SK-N-SH treated with all-trans-retinoic acid at 6 μM for 48 hours (cell line): ENCODE measurements at regions not wholly inside any gene's neighbourhood (a gene's known extent, or its start where the extent isn't known, plus 50 kb on each side); places are given as distances from the start of the nearest gene placed in this dataset.

Experiments used
- ATAC-seq: fragments of 200-7000 bp; cut with Tn5 transposase; 3 replicates; pipeline ENCODE4 v1.9.1; 2020; ENCODE audit warnings: mild to moderate bottlenecking, moderate library complexity
- ARNTL ChIP-seq: fragments of 450-650 bp; formaldehyde crosslinking; IDR thresholded peaks from 2 replicates; pipeline ENCODE4 v1.5.0; 2020; ENCODE audit warnings: low read depth, mild to moderate bottlenecking, moderate library complexity, borderline replicate concordance
- BACH2 ChIP-seq: fragments of 250-450 bp; sonication (Bioruptor Pico); IDR thresholded peaks from 2 replicates; pipeline ENCODE4 v1.9.0; 2021; ENCODE audit warnings: mild to moderate bottlenecking, borderline replicate concordance
- CREB5 ChIP-seq: fragments of 250-450 bp; sonication (Bioruptor Pico); IDR thresholded peaks from 2 replicates; pipeline ENCODE4 v1.5.1; 2020; ENCODE audit warnings: low read depth, mild to moderate bottlenecking, moderate library complexity
- CSDC2 ChIP-seq: fragments of 250-450 bp; sonication (Bioruptor Pico); IDR thresholded peaks from 2 replicates; pipeline ENCODE4 v1.5.0; 2020; ENCODE audit warnings: mild to moderate bottlenecking, moderate library complexity
- CSRNP3 ChIP-seq: fragments of 250-450 bp; sonication (Bioruptor Pico); IDR thresholded peaks from 2 replicates; pipeline ENCODE4 v1.5.1; 2021; ENCODE audit warnings: mild to moderate bottlenecking, moderate library complexity
- ESRRG ChIP-seq: fragments of 250-450 bp; sonication (Bioruptor Pico); IDR thresholded peaks from 2 replicates; pipeline ENCODE4 v1.6.1; 2021; ENCODE audit warnings: mild to moderate bottlenecking
- GLIS3 ChIP-seq: fragments of 250-450 bp; sonication (Bioruptor Pico); IDR thresholded peaks from 2 replicates; pipeline ENCODE4 v1.5.0; 2020; ENCODE audit warnings: mild to moderate bottlenecking, moderate library complexity
- OSR1 ChIP-seq: fragments of 250-450 bp; sonication (Bioruptor Pico); IDR thresholded peaks from 2 replicates; pipeline ENCODE4 v1.8.0; 2022; ENCODE audit warnings: moderate library complexity, mild to moderate bottlenecking, inconsistent platforms
- POU6F1 ChIP-seq: fragments of 250-450 bp; sonication (Bioruptor Pico); IDR thresholded peaks from 2 replicates; pipeline ENCODE4 v1.8.0; 2021; ENCODE audit warnings: low read depth, mild to moderate bottlenecking, moderate library complexity, borderline replicate concordance
- PPARA ChIP-seq: fragments of 250-450 bp; sonication (Bioruptor Pico); IDR thresholded peaks from 2 replicates; pipeline ENCODE4 v1.5.0; 2020; ENCODE audit warnings: mild to moderate bottlenecking, borderline replicate concordance
- SNAI2 ChIP-seq: fragments of 250-450 bp; sonication (Bioruptor Pico); IDR thresholded peaks from 2 replicates; pipeline ENCODE4 v1.5.0; 2020; ENCODE audit warnings: mild to moderate bottlenecking, moderate library complexity
- TCF4 ChIP-seq: fragments of 250-450 bp; sonication (Bioruptor Pico); IDR thresholded peaks from 2 replicates; pipeline ENCODE4 v1.8.0; 2021; ENCODE audit warnings: mild to moderate bottlenecking, moderate library complexity, borderline replicate concordance
- TOX ChIP-seq: fragments of 250-450 bp; sonication (Bioruptor Pico); IDR thresholded peaks from 2 replicates; pipeline ENCODE4 v1.8.0; 2021; ENCODE audit warnings: mild to moderate bottlenecking, moderate library complexity, borderline replicate concordance
- ZC3H10 ChIP-seq: fragments of 250-450 bp; sonication (Bioruptor Pico); IDR thresholded peaks from 2 replicates; pipeline ENCODE4 v1.5.1; 2021; ENCODE audit warnings: mild to moderate bottlenecking, moderate library complexity
- ZFP3 ChIP-seq: fragments of 250-450 bp; sonication (Bioruptor Pico); IDR thresholded peaks from 2 replicates; pipeline ENCODE4 v1.5.0; 2020; ENCODE audit warnings: mild to moderate bottlenecking, moderate library complexity
- ZFP30 ChIP-seq: fragments of 450-650 bp; formaldehyde crosslinking; IDR thresholded peaks from 2 replicates; pipeline ENCODE4 v1.5.0; 2022; ENCODE audit warnings: mild to moderate bottlenecking, moderate library complexity
- ZNF565 ChIP-seq: fragments of 450-650 bp; formaldehyde crosslinking; conservative IDR thresholded peaks from 2 replicates; pipeline ENCODE4 v1.5.0; 2020; ENCODE audit warnings: low read depth, mild to moderate bottlenecking, moderate library complexity
- ZNF8 ChIP-seq: fragments of 450-650 bp; formaldehyde crosslinking; IDR thresholded peaks from 2 replicates; pipeline ENCODE4 v1.5.0; 2020; ENCODE audit warnings: mild to moderate bottlenecking, moderate library complexity
- TF ChIP-seq, protein P1 (sequence below): fragments of 250-450 bp; sonication (Bioruptor Pico); IDR thresholded peaks from 2 replicates; pipeline ENCODE4 v1.5.0; 2020; ENCODE audit warnings: mild to moderate bottlenecking, moderate library complexity
- TF ChIP-seq, protein P2 (sequence below): fragments of 250-450 bp; sonication (Bioruptor Pico); IDR thresholded peaks from 2 replicates; pipeline ENCODE4 v1.8.0; 2020; ENCODE audit warnings: mild to moderate bottlenecking, moderate library complexity, borderline replicate concordance

DNA sequence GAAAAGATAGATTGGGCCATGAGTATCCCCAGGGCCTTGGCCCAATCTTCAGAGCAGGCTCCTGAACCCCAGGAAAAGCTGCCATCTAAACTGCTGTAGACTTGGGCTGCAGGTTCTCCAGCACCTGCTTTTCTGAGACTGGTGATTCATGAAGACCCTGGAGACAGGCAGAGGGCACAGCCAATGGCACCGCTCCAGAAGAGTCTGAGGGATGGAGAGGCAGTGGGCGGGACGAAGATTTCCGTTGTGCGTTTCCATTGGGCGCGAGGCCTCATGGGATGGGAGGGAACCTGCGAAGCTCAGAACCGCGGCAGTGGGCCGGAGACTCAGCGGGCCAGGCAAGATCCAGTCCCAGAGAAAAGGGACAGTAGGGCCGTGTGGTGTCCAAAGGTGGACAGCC lies 375.1 kb downstream of the IPO8 start:
- ATAC-seq = no peak
- TF ChIP-seq BACH2 (no peak), CREB5 (no peak), TOX (no peak), ESRRG (no peak), ARNTL (CRISPR knock-in tag) (no peak), PPARA (CRISPR knock-in tag) (no peak), GLIS3 (CRISPR knock-in tag) (no peak)
- TF ChIP-seq, protein P1, sequence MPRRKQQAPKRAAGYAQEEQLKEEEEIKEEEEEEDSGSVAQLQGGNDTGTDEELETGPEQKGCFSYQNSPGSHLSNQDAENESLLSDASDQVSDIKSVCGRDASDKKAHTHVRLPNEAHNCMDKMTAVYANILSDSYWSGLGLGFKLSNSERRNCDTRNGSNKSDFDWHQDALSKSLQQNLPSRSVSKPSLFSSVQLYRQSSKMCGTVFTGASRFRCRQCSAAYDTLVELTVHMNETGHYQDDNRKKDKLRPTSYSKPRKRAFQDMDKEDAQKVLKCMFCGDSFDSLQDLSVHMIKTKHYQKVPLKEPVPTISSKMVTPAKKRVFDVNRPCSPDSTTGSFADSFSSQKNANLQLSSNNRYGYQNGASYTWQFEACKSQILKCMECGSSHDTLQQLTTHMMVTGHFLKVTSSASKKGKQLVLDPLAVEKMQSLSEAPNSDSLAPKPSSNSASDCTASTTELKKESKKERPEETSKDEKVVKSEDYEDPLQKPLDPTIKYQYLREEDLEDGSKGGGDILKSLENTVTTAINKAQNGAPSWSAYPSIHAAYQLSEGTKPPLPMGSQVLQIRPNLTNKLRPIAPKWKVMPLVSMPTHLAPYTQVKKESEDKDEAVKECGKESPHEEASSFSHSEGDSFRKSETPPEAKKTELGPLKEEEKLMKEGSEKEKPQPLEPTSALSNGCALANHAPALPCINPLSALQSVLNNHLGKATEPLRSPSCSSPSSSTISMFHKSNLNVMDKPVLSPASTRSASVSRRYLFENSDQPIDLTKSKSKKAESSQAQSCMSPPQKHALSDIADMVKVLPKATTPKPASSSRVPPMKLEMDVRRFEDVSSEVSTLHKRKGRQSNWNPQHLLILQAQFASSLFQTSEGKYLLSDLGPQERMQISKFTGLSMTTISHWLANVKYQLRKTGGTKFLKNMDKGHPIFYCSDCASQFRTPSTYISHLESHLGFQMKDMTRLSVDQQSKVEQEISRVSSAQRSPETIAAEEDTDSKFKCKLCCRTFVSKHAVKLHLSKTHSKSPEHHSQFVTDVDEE = no peak

DNA sequence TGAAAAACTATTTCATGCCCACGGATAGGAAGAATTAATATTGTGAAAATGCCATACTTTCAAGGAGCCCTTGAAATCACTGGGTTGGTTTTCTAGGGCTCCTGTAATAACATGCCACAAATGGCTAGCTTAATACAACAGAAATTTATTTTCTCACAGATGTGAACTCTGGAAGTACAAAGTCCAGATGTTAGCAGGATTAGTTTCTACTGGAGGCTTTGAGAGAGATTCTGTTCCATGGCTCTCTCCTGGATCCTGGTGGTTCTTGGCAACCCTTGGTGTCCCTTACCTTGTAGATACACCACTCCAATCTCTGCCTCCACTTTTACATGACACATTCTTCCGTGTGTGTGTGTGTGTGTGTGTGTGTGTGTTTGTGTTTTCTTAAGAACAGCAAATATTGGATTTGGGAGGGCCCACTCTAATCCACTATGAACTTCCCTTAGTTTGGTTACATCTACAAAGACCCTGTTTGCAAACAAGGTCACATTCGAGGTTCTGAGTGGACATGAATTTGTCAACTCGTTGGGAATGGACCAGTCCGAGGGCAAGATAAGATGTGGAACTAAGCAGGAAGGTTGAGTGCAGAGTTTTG lies 381.1 kb downstream of the IPO8 start:
- TF ChIP-seq PPARA (CRISPR knock-in tag) = no peak
- TF ChIP-seq SNAI2 (CRISPR knock-in tag) = no peak
- TF ChIP-seq, protein P2, sequence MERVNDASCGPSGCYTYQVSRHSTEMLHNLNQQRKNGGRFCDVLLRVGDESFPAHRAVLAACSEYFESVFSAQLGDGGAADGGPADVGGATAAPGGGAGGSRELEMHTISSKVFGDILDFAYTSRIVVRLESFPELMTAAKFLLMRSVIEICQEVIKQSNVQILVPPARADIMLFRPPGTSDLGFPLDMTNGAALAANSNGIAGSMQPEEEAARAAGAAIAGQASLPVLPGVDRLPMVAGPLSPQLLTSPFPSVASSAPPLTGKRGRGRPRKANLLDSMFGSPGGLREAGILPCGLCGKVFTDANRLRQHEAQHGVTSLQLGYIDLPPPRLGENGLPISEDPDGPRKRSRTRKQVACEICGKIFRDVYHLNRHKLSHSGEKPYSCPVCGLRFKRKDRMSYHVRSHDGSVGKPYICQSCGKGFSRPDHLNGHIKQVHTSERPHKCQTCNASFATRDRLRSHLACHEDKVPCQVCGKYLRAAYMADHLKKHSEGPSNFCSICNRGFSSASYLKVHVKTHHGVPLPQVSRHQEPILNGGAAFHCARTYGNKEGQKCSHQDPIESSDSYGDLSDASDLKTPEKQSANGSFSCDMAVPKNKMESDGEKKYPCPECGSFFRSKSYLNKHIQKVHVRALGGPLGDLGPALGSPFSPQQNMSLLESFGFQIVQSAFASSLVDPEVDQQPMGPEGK (CRISPR knock-in tag) = no peak
- no peak for TF ChIP-seq CSDC2 (CRISPR knock-in tag)
- no peak for TF ChIP-seq ZNF565 (CRISPR knock-in tag)
- TF ChIP-seq BACH2 = no peak
- no peak for TF ChIP-seq ZC3H10 (CRISPR knock-in tag)
- TF ChIP-seq OSR1 (CRISPR knock-in tag) = no peak
- no peak for TF ChIP-seq CREB5
- no peak for TF ChIP-seq ZNF8 (CRISPR knock-in tag)
- TF ChIP-seq ARNTL (CRISPR knock-in tag) = no peak
- no peak for ATAC-seq

GRCh38 chr12:30308010-30308717 lies 387.5 kb downstream of the IPO8 start:
- no peak for ATAC-seq
- no peak for TF ChIP-seq CSRNP3
- TF ChIP-seq ZNF8 (CRISPR knock-in tag) = no peak
- TF ChIP-seq ESRRG = no peak
- TF ChIP-seq TCF4 (CRISPR knock-in tag) = no peak
- TF ChIP-seq ZFP3 (CRISPR knock-in tag) = no peak
- no peak for TF ChIP-seq OSR1 (CRISPR knock-in tag)
- TF ChIP-seq POU6F1 (CRISPR knock-in tag) = no peak
- no peak for TF ChIP-seq ZFP30 (CRISPR knock-in tag)
- no peak for TF ChIP-seq BACH2
